ENCODE measurements at regions not wholly inside any gene's neighbourhood (a gene's known extent, or its start where the extent isn't known, plus 50 kb on each side); places are given as distances from the start of the nearest gene placed in this dataset.
"Not testable (repeated sequence)": the region's sequence is repeated elsewhere in the genome, so short reads cannot be mapped to it uniquely, and the experiment has no call there.

- TF ChIP-seq, protein P1, sequence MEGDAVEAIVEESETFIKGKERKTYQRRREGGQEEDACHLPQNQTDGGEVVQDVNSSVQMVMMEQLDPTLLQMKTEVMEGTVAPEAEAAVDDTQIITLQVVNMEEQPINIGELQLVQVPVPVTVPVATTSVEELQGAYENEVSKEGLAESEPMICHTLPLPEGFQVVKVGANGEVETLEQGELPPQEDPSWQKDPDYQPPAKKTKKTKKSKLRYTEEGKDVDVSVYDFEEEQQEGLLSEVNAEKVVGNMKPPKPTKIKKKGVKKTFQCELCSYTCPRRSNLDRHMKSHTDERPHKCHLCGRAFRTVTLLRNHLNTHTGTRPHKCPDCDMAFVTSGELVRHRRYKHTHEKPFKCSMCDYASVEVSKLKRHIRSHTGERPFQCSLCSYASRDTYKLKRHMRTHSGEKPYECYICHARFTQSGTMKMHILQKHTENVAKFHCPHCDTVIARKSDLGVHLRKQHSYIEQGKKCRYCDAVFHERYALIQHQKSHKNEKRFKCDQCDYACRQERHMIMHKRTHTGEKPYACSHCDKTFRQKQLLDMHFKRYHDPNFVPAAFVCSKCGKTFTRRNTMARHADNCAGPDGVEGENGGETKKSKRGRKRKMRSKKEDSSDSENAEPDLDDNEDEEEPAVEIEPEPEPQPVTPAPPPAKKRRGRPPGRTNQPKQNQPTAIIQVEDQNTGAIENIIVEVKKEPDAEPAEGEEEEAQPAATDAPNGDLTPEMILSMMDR (IDR thresholded peaks at IDR 0.05 in 4 of 5, conservative IDR thresholded peaks at IDR 0.05 in 1 of 5) = not testable (repeated sequence)
- not testable (repeated sequence) for TF ChIP-seq POLR2A (IDR thresholded peaks at IDR 0.05)
Measured at GRCh38 chr1:224821751-224822150, 107.7 kb upstream of the DNAH14 start.

Measured in gastrocnemius medialis (tissue), 4 donors.